ENCODE measurements at regions not wholly inside any gene's neighbourhood (a gene's known extent, or its start where the extent isn't known, plus 50 kb on each side); places are given as distances from the start of the nearest gene placed in this dataset.
"Not testable (repeated sequence)": the region's sequence is repeated elsewhere in the genome, so short reads cannot be mapped to it uniquely, and the experiment has no call there.

- TF ChIP-seq, protein P1, sequence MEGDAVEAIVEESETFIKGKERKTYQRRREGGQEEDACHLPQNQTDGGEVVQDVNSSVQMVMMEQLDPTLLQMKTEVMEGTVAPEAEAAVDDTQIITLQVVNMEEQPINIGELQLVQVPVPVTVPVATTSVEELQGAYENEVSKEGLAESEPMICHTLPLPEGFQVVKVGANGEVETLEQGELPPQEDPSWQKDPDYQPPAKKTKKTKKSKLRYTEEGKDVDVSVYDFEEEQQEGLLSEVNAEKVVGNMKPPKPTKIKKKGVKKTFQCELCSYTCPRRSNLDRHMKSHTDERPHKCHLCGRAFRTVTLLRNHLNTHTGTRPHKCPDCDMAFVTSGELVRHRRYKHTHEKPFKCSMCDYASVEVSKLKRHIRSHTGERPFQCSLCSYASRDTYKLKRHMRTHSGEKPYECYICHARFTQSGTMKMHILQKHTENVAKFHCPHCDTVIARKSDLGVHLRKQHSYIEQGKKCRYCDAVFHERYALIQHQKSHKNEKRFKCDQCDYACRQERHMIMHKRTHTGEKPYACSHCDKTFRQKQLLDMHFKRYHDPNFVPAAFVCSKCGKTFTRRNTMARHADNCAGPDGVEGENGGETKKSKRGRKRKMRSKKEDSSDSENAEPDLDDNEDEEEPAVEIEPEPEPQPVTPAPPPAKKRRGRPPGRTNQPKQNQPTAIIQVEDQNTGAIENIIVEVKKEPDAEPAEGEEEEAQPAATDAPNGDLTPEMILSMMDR (conservative IDR thresholded peaks at IDR 0.05; ENCODE audit: control insufficient read depth, insufficient read depth, low read depth, low read length) = no peak
- no peak overlapping the region for H3K4me3 ChIP-seq (ENCODE audit: control insufficient read depth, low read depth, low read length)
- no peak for DNase-seq (ENCODE audit: low read depth)
Observed at GRCh38 chr4:188377816-188378215, 238.6 kb downstream of the TRIML1 start.

DNA sequence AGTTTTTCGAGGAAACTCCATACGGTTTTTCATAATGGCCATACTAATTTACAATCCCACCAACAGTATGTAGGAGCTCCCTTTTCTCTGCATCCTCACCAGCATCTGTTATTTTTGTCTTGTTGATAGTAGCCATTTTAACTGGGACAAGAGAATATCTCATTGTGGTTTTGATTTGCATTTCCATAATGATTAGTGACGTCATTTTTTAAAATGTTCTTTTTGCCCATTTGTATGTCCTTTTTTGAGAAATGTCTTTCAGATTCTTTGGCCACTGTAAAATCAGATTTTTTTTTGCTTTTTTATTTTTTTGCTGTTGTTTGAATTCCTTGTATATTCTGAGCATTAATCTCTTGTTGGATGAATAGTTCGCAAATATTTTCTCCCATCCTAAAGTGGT, 243.9 kb downstream of the TRIML1 start:
- H3K4me3 ChIP-seq (ENCODE audit: control insufficient read depth, low read depth, low read length) = no peak overlapping the region
- DNase-seq (ENCODE audit: low read depth) = no peak
- TF ChIP-seq, protein P1 (conservative IDR thresholded peaks at IDR 0.05; ENCODE audit: control insufficient read depth, insufficient read depth, low read depth, low read length) = no peak

GRCh38 chr4:188387179-188387791, 248.0 kb downstream of the TRIML1 start:
- no peak overlapping the region for H3K4me3 ChIP-seq (ENCODE audit: control insufficient read depth, low read depth, low read length)
- DNase-seq (ENCODE audit: low read depth) = no peak
- TF ChIP-seq, protein P1 (conservative IDR thresholded peaks at IDR 0.05; ENCODE audit: control insufficient read depth, insufficient read depth, low read depth, low read length) = no peak

DNA sequence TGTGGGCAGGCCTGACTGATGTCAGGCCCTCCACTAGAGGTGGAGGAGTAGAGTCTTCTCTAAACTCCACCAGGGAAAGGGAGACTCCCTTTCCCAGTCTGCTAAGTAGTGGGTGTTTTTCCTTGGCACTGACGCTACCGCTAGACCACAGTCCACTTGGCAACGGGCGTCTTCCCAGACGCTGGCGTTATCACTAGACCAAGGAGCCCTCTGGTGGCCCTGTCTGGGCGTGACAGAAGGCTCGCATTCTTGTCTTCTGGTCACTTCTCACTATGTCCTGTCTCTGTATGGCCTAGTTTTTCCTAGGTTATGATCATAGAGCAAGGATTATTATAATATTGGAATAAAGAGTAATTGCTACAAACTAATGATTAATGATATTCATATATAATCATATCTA, 252.1 kb downstream of the TRIML1 start:
- DNase-seq (ENCODE audit: low read depth); H3K4me3 ChIP-seq (ENCODE audit: control insufficient read depth, low read depth, low read length): not testable (repeated sequence)
- TF ChIP-seq, protein P1 (conservative IDR thresholded peaks at IDR 0.05; ENCODE audit: control insufficient read depth, insufficient read depth, low read depth, low read length) = peak; percentile 16

DNA sequence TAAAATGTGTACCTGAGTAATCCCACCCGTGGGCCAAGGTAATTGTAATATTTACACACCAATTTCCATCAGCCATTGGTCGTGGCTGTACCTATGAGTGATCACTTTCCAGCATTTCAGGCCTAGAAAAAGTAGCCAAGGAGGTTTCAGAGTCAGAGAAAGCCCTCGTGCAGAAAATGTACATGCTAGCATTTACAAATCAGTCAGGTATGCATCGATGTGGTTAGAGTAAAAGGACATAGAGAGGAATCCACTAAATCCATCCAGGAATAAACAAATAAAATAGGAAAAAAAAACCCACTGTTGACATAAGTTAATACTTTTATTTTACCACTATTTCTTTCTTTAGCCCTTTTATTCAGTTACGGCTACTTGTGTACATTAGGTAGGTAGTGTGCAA, 256.8 kb downstream of the TRIML1 start:
- DNase-seq (ENCODE audit: low read depth) = no peak
- no peak overlapping the region for H3K4me3 ChIP-seq (ENCODE audit: control insufficient read depth, low read depth, low read length)
- TF ChIP-seq, protein P1 (conservative IDR thresholded peaks at IDR 0.05; ENCODE audit: control insufficient read depth, insufficient read depth, low read depth, low read length) = no peak

DNA sequence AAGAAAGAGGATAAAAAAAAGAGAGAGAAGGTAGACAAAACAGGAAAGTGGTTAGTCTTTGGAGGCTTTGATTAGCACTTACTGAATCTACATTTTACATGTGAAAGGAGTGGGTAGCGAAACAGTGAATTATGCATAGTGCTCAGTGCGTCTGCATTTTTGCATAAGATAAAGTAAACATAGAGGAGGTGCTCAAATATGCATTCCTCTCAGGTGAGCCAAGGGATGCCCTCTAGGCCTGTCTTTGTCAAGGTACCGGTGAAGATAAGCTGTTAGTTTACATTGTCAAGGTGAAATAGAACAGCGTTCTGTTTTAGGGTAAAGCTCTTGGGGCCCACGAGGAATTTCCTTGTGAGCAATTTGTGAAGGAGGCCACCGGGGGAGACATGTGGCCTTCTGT, 260.6 kb downstream of the TRIML1 start:
- no peak for DNase-seq (ENCODE audit: low read depth)
- TF ChIP-seq, protein P1 (conservative IDR thresholded peaks at IDR 0.05; ENCODE audit: control insufficient read depth, insufficient read depth, low read depth, low read length) = no peak
- H3K4me3 ChIP-seq (ENCODE audit: control insufficient read depth, low read depth, low read length) = no peak overlapping the region

- TF ChIP-seq, protein P1 (conservative IDR thresholded peaks at IDR 0.05; ENCODE audit: control insufficient read depth, insufficient read depth, low read depth, low read length) = no peak
- peak; percentile 88 for DNase-seq (ENCODE audit: low read depth)
- H3K4me3 ChIP-seq (ENCODE audit: control insufficient read depth, low read depth, low read length) = peak overlapping the region; percentile 42
Observed at GRCh38 chr4:188400451-188400850, 261.2 kb downstream of the TRIML1 start.
